ENCODE measurements at regions not wholly inside any gene's neighbourhood (a gene's known extent, or its start where the extent isn't known, plus 50 kb on each side); places are given as distances from the start of the nearest gene placed in this dataset.

DNA sequence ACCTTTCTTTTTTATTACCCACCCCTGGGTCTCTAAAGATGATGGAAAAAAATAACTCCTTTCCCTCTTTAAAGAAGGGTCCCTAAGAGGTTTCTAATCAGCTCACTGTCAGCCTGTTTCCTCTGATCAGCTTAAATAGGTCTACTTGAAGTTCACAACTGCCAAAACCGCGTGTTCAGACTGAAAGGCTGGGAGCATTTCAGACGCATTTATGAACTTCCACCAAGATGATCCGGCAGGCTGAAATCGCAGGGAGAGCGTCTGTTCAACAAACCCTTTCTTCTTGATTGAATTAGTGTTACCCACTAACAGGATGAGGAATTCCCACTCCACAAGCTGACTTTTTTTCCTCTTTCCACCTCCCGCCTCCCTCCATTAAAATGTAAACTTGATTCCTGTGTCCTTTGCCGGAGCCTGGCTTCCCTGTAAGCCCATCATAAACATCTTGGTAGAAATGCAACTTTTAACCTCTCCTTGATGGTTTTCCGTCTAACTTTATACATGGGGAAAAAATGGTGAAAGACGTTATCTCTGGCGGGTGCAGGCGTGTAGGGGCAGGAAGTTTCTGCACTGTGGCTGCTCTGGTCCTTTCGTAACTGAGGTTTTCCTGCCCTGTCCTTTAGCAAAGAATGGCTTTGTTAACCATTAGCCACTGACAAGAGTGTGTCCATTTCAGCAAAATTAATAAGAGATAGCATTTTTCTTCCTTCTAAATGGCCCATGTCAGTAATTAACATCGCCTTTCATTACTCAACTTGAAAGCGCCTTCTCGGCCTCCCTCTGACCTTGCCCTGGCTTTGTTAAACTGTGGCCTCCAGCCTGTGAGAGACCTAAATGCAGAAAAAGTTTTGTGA lies 130.7 kb downstream of the BAMBI start:
- TF ChIP-seq CTCF (IDR thresholded peaks at IDR 0.05; ENCODE audit: low read length) = no peak
- TF ChIP-seq EZH2 (IDR thresholded peaks at IDR 0.05; ENCODE audit: borderline replicate concordance, low read length) = no peak

All from OCI-LY1 (cell line).